B cell (primary cell): ENCODE measurements at regions not wholly inside any gene's neighbourhood (a gene's known extent, or its start where the extent isn't known, plus 50 kb on each side); places are given as distances from the start of the nearest gene placed in this dataset.

Source experiments
- ATAC-seq: fragments of 200-7000 bp; cut with Tn5 transposase; one replicate; pipeline ENCODE4 v1.10.0; 2021; ENCODE audit warnings: low read depth, mild to moderate bottlenecking, moderate number of reproducible peaks, moderate library complexity
- CTCF ChIA-PET: fragments of 350-600 bp; sonication (Branson Sonifier 250); formaldehyde crosslinking; loops from one replicate; lab custom pipeline; 2021; ENCODE audit warnings: antibody characterized with exemption, inconsistent platforms; lab: Charles Lee
- POLR2A ChIA-PET: fragments of 350-600 bp; sonication (Branson Sonifier 250); formaldehyde crosslinking; loops from one replicate; lab custom pipeline; 2021; ENCODE audit warnings: antibody characterized with exemption; lab: Charles Lee
- DNase-seq: peaks from one replicate; pipeline ENCODE4 v3.0.0; 2013
- H2AFZ ChIP-seq: 2 replicates; pipeline ENCODE4 v1.6.1; 2012; ENCODE audit warnings: mild to moderate bottlenecking, low read depth, low read length; ENCODE audit not compliant: insufficient read depth, poor library complexity, severe bottlenecking
- H3K27ac ChIP-seq, 2 donors: 1 replicate in 1 of 2; 2 replicates in 1 of 2; pipeline ENCODE4 v1.5.1; 2012 to 2013; ENCODE audit warnings: low read length in 2 of 2, mild to moderate bottlenecking in 2 of 2, moderate library complexity in 1 of 2
- H3K27me3 ChIP-seq, 4 experiments: fragments of 200-600 bp in 1 of 4; sonication (generic) in 1 of 4; replicated peaks in 1 of 4; 1 replicate in 2 of 4; 2 replicates in 2 of 4; pipeline versions ENCODE4 v1.6.1 to v1.7.0; 2013 to 2016; ENCODE audit warnings: low read length in 3 of 4, mild to moderate bottlenecking in 2 of 4, mixed read lengths in 1 of 4, moderate library complexity in 1 of 4; ENCODE audit not compliant: insufficient read depth in 4 of 4, control insufficient read depth in 3 of 4; ENCODE audit errors: control extremely low read depth in 1 of 4
- H3K36me3 ChIP-seq, 2 experiments: replicated peaks in 1 of 2; 1 replicate in 1 of 2; 2 replicates in 1 of 2; pipeline versions ENCODE4 v1.6.1 to v1.7.1; 2013; ENCODE audit warnings: low read length in 1 of 2; ENCODE audit not compliant: insufficient read depth in 2 of 2, control insufficient read depth in 1 of 2; ENCODE audit errors: control extremely low read depth in 1 of 2, extremely low read depth in 1 of 2
- H3K4me1 ChIP-seq, 2 donors: fragments of 200-600 bp in 1 of 2; sonication (generic) in 1 of 2; 1 replicate in 1 of 2; 2 replicates in 1 of 2; pipeline versions ENCODE4 v1.5.1 to v1.6.1; 2013 to 2017; ENCODE audit warnings: low read length in 2 of 2; ENCODE audit not compliant: control insufficient read depth in 2 of 2, insufficient read depth in 2 of 2
- H3K4me2 ChIP-seq: replicated peaks from 2 replicates; pipeline ENCODE3; 2012; ENCODE audit warnings: mild to moderate bottlenecking, low read depth, low read length; ENCODE audit not compliant: poor library complexity, severe bottlenecking
- H3K4me3 ChIP-seq, 5 experiments: fragments of 200-600 bp in 1 of 5; sonication (generic) in 1 of 5; 1 replicate in 3 of 5; 2 replicates in 2 of 5; pipeline versions ENCODE4 v1.5.1 to v1.7.0; 2011 to 2016; ENCODE audit warnings: low read length in 4 of 5, mild to moderate bottlenecking in 4 of 5, low read depth in 2 of 5, control low read depth in 1 of 5, moderate library complexity in 1 of 5; ENCODE audit not compliant: insufficient read depth in 1 of 5; ENCODE audit errors: control extremely low read depth in 1 of 5, extremely low read depth in 1 of 5
- H3K79me2 ChIP-seq: fragments of 200-600 bp; sonication (generic); one replicate; pipeline ENCODE4 v1.6.0; 2016; ENCODE audit warnings: low read length; ENCODE audit not compliant: control insufficient read depth, insufficient read depth
- H3K9ac ChIP-seq: fragments of 200-600 bp; sonication (generic); 2 replicates; pipeline ENCODE4 v1.6.1; 2017; ENCODE audit warnings: mild to moderate bottlenecking, low read length, moderate library complexity
- H3K9me3 ChIP-seq, 3 donors: one replicate each; pipeline versions ENCODE4 v1.6.1 to v1.7.1; 2013; ENCODE audit warnings: low read length in 2 of 3; ENCODE audit not compliant: control insufficient read depth in 2 of 3, insufficient read depth in 1 of 3; ENCODE audit errors: control extremely low read depth in 1 of 3
- H4K20me1 ChIP-seq: 2 replicates; pipeline ENCODE4 v1.6.0; 2012; ENCODE audit warnings: mild to moderate bottlenecking, low read length; ENCODE audit not compliant: insufficient read depth, control insufficient read depth, poor library complexity, severe bottlenecking
- H3K27ac Mint-ChIP-seq: one replicate; pipeline ENCODE4 v1.8.0; 2021; ENCODE audit warnings: mixed read lengths
- H3K27me3 Mint-ChIP-seq: one replicate; pipeline ENCODE4 v1.8.0; 2021; ENCODE audit warnings: mixed read lengths
- H3K4me1 Mint-ChIP-seq: one replicate; pipeline ENCODE4 v1.8.0; 2021; ENCODE audit warnings: mixed read lengths
- H3K4me3 Mint-ChIP-seq: one replicate; pipeline ENCODE4 v1.8.0; 2021; ENCODE audit warnings: mixed read lengths
- H3K9me3 Mint-ChIP-seq: one replicate; pipeline ENCODE4 v1.8.0; 2022; ENCODE audit warnings: mixed read lengths; ENCODE audit not compliant: insufficient read depth
- CTCF ChIP-seq: fragments of 200-600 bp; IDR thresholded peaks from one replicate; pipeline ENCODE4 v1.8.0; 2022; ENCODE audit warnings: antibody characterized with exemption, mild to moderate bottlenecking
- EZH2 ChIP-seq: IDR thresholded peaks from 2 replicates; pipeline ENCODE4 v1.6.1; 2012; ENCODE audit warnings: borderline replicate concordance, low read depth, mild to moderate bottlenecking, moderate library complexity, low read length; ENCODE audit not compliant: insufficient read depth, poor library complexity, severe bottlenecking
- WGBS: methylation state at CpG from one replicate; pipeline ENCODE4 v1.1.5; 2013; ENCODE audit warnings: missing lambda C conversion rate; ENCODE audit not compliant: insufficient coverage; 5-methylcytosine and 5-hydroxymethylcytosine counted together
- intact Hi-C: fragments of 100-400 bp; cut with micrococcal nuclease; formaldehyde crosslinking; loops from one replicate; pipeline ENCODE4 v1.10.0; 2022

DNA sequence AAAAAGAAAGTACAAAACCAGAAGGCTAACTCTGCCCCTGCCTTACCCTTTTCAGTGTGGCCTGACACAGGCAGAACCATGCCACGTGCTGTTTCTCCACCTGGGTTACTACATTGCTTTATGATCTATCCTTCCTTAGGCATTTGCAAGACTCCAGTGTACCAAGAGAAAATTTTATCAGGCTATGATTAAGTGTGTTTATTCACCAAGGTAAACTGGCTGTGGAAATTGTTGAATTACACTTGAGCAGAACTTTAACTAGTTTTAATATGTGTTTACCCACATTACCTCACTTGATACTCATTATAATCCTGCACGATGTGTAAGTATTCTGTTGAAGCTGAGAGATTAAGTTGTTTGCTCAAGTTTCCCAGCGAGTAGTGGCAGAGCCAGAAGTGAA lies 129.7 kb upstream of the MYOCD start:
- no peak overlapping the region for H2AFZ ChIP-seq
- no peaks in the 10 kb centered on the region for H3K36me3 ChIP-seq
- no peak overlapping the region for H3K27ac Mint-ChIP-seq
- no peak overlapping the region for H3K4me2 ChIP-seq
- H3K9me3 ChIP-seq = no peaks in the 10 kb centered on the region
- no peaks in the 10 kb centered on the region for H3K9me3 Mint-ChIP-seq
- POLR2A ChIA-PET = no interaction called here
- no peak for ATAC-seq
- intact Hi-C loops = no loop called here
- no peak for DNase-seq
- H3K27me3 ChIP-seq = no peaks in the 10 kb centered on the region
- WGBS = 80% methylated on average over 1 of the region's 3 CpGs
- no peak overlapping the region for H3K4me3 Mint-ChIP-seq
- TF ChIP-seq EZH2 (no peak), CTCF (no peak)
- H4K20me1 ChIP-seq = no peaks in the 10 kb centered on the region
- no peak overlapping the region for H3K27ac ChIP-seq
- no peaks in the 10 kb centered on the region for H3K4me1 ChIP-seq
- H3K27me3 Mint-ChIP-seq = peaks cover 7% of the 10 kb centered on the region
- no peaks in the 10 kb centered on the region for H3K4me1 Mint-ChIP-seq
- H3K4me3 ChIP-seq = no peak overlapping the region
- no peaks in the 10 kb centered on the region for H3K79me2 ChIP-seq
- CTCF ChIA-PET = interaction anchor here (2.1 kb wide), 1 partner anchor 9 kb away, joined by 9 read pairs; no protein-coding TSS in a partner anchor
- H3K9ac ChIP-seq = no peak overlapping the region

DNA sequence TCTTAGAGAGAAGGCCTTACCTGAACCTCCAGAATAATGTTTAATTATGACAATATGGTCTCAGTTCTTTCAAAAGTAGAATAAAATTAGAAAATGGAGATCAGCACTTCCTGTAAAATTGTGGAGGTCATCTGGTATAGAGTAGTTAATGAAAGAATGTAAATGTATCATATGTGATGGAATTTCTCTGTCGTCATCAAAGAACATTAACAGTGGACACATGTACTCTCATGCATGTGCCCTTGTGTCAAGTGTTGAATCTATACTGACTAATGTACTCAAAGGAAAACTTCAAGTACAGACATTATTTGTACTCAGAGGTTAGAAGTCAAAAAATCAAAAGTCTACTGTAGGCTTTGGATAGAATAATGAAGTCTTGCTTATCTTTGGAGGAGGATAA lies 129.2 kb upstream of the MYOCD start:
- intact Hi-C loops = no loop called here
- POLR2A ChIA-PET = no interaction called here

More for the DNA sequence above, 129.2 kb upstream of the MYOCD start:
- no peaks in the 10 kb centered on the region for H3K9me3 ChIP-seq
- H3K4me1 ChIP-seq = no peaks in the 10 kb centered on the region
- no peaks in the 10 kb centered on the region for H3K9me3 Mint-ChIP-seq
- H3K27ac ChIP-seq = no peak overlapping the region
- peaks cover 7% of the 10 kb centered on the region for H3K27me3 Mint-ChIP-seq
- ATAC-seq = no peak
- no peak for DNase-seq
- H3K4me2 ChIP-seq = no peak overlapping the region
- TF ChIP-seq CTCF (no peak), EZH2 (no peak)
- H3K4me1 Mint-ChIP-seq = no peaks in the 10 kb centered on the region
- H3K27me3 ChIP-seq = no peaks in the 10 kb centered on the region
- H3K36me3 ChIP-seq = no peaks in the 10 kb centered on the region
- no peak overlapping the region for H3K27ac Mint-ChIP-seq
- no peaks in the 10 kb centered on the region for H3K79me2 ChIP-seq
- H3K4me3 Mint-ChIP-seq = no peak overlapping the region
- H2AFZ ChIP-seq = no peak overlapping the region
- CTCF ChIA-PET = interaction anchor here (0.8 to 2.1 kb wide), 2 partner anchors 9 to 10 kb away, joined by 3 to 9 read pairs; no protein-coding TSS in a partner anchor
- H3K9ac ChIP-seq = no peak overlapping the region
- H3K4me3 ChIP-seq = no peak overlapping the region
- no peaks in the 10 kb centered on the region for H4K20me1 ChIP-seq
- no CpG with 5 or more reads among the region's 1 CpG for WGBS
